GM12864 (cell line): ENCODE measurements at regions not wholly inside any gene's neighbourhood (a gene's known extent, or its start where the extent isn't known, plus 50 kb on each side); places are given as distances from the start of the nearest gene placed in this dataset.

Experiments used
- DNase-seq: peaks from one replicate; pipeline ENCODE4 v3.0.0-alpha.2; 2011; ENCODE audit warnings: low read depth
- H3K4me3 ChIP-seq: 2 replicates; pipeline ENCODE4 v1.5.1; 2011; ENCODE audit warnings: mild to moderate bottlenecking, low read depth, low read length, control low read depth
- TF ChIP-seq, protein P1 (sequence below): IDR thresholded peaks from 2 replicates; pipeline ENCODE4 v1.5.1; 2011; ENCODE audit warnings: low read depth, mild to moderate bottlenecking, moderate library complexity, low read length, control low read depth, inconsistent platforms; ENCODE audit errors: missing control alignments

- DNase-seq: no peak
- H3K4me3 ChIP-seq: no peak overlapping the region
Observed at GRCh38 chr7:126368-126767, 66.0 kb upstream of the FAM20C start.

DNA sequence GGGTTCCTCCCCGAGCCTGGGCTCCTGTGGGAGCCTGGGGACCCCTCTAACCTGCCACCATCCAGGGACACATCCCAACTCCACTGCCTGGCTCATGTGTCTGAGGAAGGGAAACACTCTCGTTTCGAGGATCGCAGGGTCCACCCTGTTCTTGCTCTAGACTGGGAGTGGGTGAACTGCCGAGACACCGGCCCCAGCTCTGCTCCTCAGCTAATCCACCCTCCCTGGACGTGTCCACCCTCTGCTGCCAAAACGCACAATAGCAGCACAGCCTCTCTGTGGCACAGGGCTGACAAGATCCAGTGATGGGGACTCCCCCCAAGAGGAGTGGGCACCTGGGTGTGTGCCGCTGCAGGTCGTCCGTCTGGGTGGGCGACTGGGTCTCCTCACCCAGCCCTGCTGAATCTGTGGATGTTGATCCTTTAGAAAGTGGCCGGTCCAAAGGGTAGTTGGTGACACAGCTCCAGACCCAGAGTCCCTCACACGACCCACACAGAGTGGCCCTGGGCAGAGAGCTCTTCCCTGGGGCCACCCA, 65.2 kb upstream of the FAM20C start:
- H3K4me3 ChIP-seq: no peak overlapping the region
- TF ChIP-seq, protein P1, sequence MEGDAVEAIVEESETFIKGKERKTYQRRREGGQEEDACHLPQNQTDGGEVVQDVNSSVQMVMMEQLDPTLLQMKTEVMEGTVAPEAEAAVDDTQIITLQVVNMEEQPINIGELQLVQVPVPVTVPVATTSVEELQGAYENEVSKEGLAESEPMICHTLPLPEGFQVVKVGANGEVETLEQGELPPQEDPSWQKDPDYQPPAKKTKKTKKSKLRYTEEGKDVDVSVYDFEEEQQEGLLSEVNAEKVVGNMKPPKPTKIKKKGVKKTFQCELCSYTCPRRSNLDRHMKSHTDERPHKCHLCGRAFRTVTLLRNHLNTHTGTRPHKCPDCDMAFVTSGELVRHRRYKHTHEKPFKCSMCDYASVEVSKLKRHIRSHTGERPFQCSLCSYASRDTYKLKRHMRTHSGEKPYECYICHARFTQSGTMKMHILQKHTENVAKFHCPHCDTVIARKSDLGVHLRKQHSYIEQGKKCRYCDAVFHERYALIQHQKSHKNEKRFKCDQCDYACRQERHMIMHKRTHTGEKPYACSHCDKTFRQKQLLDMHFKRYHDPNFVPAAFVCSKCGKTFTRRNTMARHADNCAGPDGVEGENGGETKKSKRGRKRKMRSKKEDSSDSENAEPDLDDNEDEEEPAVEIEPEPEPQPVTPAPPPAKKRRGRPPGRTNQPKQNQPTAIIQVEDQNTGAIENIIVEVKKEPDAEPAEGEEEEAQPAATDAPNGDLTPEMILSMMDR: no peak
- DNase-seq: no peak

More at GRCh38 chr7:126368-126767, 66.0 kb upstream of the FAM20C start:
- TF ChIP-seq, protein P1: no peak

DNA sequence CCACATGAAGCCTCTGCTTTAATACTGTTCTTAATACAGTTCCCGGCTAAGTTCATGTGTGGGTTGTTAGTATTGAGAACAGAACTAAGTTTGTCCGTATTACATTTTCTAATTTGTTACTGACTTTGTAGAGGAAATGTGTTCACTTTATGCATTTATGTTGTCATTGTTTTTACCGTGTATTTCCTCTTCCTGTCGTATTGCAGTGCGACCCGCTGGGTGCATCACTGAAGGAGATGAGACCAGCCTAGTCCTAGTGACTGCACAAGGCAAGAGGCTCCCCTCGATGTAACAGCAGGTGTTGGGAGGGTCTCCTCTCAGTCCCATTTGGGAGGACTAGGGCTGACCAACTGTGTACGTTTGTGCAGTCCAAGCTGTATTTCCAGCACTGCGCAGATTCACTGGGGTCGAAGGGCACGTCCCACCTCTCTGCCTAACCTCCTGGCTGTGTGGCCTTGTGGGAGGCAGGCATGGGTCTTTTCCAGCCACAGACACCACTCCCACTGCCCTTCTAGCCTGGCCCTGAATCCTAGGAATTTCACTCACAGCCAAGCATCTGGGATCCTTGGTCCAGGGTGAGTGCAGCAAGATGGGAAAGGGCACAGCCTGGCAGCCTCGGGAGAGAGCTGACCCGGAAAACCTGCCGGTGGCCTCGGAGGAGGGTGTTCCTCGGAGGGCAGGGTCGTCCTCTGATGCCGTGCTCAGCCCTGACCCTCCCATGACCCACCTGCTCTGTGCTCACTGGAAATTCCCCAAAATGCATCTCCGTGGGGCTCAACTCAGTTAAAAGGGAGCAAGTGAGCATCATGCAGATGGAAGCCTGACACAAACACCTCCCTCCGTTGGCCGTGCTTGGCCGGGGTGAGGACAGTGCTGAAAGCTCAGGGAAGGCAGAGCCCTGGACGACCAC, 63.9 kb upstream of the FAM20C start:
- no peak overlapping the region for H3K4me3 ChIP-seq
- TF ChIP-seq, protein P1: no peak
- no peak for DNase-seq

DNA sequence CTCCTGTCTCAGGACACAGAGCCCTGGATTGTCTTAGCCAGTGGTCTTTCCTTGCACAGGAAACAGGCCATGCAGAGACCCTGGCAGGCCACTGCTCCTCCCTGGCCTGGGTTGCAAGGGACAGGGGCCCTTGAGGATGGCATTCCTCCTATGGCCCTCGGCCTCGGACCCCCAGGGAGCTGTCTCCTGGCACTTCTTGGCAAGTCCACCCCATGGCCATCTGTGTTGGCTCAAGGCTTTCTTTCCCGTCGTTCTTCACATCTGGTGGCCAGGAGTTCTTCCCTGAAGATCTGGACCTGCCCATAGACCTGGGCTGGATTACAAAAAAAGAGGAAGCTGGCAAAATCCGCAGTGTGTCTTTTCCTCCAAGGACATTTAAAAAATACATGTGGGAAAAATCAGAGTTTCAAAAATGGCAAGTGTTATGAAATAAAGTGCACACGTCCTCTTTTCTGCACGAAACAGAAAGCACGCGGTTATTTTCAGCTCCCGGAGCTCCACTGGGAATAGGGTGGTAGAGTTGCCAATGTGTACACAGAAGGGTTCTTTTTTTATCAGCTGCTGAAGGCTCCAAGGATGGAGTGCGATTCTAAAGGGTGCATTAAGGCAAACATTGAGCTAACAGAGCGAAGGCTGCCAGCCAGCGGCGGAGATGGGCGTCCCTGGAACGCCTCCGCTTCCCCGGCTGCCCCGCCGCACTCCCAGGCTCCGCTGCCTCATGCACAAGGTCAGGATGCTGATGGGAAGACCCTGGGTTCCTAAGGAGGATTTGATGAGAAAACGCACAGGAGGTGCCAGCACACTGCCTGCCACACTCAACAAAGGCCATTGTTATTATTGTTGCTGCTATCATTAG, 62.8 kb upstream of the FAM20C start:
- no peak for DNase-seq
- TF ChIP-seq, protein P1: no peak
- H3K4me3 ChIP-seq: no peak overlapping the region

GRCh38 chr7:130222-130572, 62.2 kb upstream of the FAM20C start:
- no peak overlapping the region for H3K4me3 ChIP-seq
- DNase-seq: no peak
- TF ChIP-seq, protein P1: no peak

DNA sequence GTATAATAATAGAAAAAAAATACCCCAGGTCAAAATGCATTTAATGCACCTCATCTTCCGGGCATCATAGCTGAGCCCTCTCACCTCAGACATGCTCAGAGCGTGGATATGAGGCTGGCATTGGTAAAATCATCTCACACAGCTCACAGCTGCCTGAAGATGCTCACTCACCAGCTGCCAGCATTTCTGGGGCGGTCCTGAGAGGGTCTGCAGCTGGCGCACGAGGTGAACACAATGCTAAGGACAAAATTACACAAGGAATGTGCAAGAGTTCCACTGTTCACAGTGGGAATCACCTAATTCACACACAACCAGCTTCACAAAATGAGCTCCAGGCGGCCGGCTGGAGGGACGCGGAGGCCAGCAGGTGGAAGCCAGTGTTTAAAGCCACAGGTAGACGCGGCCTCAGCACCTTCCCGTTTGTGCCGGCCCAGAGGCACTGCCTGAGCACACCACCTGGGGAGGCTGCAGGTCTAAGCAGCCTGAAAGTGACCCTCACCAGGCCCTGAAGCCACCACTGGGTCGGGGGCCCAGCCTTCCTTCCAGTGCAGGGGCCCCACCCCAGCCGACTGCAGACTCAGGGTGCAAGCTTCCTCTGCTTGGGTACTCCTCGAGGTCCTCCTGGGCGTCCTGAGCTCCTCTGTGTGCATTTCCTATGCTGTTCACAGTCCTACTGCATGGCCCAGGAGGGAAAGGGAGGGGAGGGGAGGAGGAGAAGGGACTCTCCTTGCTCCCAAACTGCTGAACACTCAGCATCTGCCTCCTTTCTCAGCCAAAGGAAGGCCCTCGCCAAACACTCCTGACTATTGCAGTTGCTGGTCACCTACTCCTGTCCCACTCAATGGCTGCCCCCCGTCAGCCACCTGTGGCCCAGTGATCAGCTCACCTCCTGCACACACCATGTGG, 61.2 kb upstream of the FAM20C start:
- no peak overlapping the region for H3K4me3 ChIP-seq
- no peak for DNase-seq
- TF ChIP-seq, protein P1: no peak
